ENCODE measurements at regions not wholly inside any gene's neighbourhood (a gene's known extent, or its start where the extent isn't known, plus 50 kb on each side); places are given as distances from the start of the nearest gene placed in this dataset.

- intact Hi-C loops (cut with DNase I; ENCODE audit: low total_unique reads), result no loop called here
Measured at GRCh38 chr7:152511736-152512135, 75.9 kb upstream of the KMT2C start.

DNA sequence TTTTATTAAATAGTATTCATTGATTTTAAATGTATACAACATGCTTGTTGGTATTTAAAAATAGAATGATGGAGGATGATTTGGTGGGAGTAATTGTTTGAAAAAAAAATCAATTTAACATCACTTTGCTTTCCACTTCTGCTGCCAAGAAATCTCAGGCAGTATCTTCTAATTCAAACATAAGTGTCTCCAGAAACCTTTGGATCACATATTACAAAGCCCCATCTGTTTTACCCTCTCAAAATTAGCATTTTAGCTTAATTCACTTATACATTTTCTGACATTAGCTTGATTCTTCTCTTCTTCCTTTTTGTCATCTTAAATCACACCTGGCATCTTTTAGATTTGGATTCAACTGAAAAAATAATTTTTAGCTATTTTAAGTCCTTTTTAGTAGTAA lies 72.9 kb upstream of the KMT2C start:
- H3K27me3 ChIP-seq, result no peaks in the 10 kb centered on the region
- intact Hi-C loops (cut with DNase I; ENCODE audit: low total_unique reads), result no loop called here
- TF ChIP-seq CTCF (IDR thresholded peaks at IDR 0.05) (no peak), POLR2A (IDR thresholded peaks at IDR 0.05) (no peak)

More at GRCh38 chr7:152511736-152512135, 75.9 kb upstream of the KMT2C start:
- H3K4me3 ChIP-seq, result no peak overlapping the region
- H3K27ac ChIP-seq, result no peak overlapping the region
- H3K36me3 ChIP-seq, result no peaks in the 10 kb centered on the region
- H3K4me1 ChIP-seq, result no peaks in the 10 kb centered on the region
- no peaks in the 10 kb centered on the region for H3K9me3 ChIP-seq
- no peak for TF ChIP-seq POLR2A (IDR thresholded peaks at IDR 0.05)
- no peak for TF ChIP-seq CTCF (IDR thresholded peaks at IDR 0.05)
- no peak for DNase-seq
- H3K27me3 ChIP-seq, result no peaks in the 10 kb centered on the region

GRCh38 chr7:152505606-152506005 lies 69.8 kb upstream of the KMT2C start:
- intact Hi-C loops (cut with DNase I; ENCODE audit: low total_unique reads), result no loop called here

More for the DNA sequence above, 72.9 kb upstream of the KMT2C start:
- DNase-seq, result no peak
- Histone ChIP-seq H3K36me3 (no peaks in the 10 kb centered on the region), H3K9me3 (no peaks in the 10 kb centered on the region), H3K4me1 (no peaks in the 10 kb centered on the region), H3K4me3 (no peak overlapping the region), H3K27ac (no peak overlapping the region)

GRCh38 chr7:152504816-152505215 lies 69.0 kb upstream of the KMT2C start:
- no peak for TF ChIP-seq POLR2A (IDR thresholded peaks at IDR 0.05)
- TF ChIP-seq CTCF (IDR thresholded peaks at IDR 0.05), result no peak
- no peak overlapping the region for H3K4me3 ChIP-seq
- no peak overlapping the region for H3K27ac ChIP-seq
- intact Hi-C loops (cut with DNase I; ENCODE audit: low total_unique reads), result no loop called here
- no peaks in the 10 kb centered on the region for H3K4me1 ChIP-seq
- no peak for DNase-seq
- no peaks in the 10 kb centered on the region for H3K27me3 ChIP-seq
- H3K9me3 ChIP-seq, result no peaks in the 10 kb centered on the region
- H3K36me3 ChIP-seq, result no peaks in the 10 kb centered on the region

More at GRCh38 chr7:152505606-152506005, 69.8 kb upstream of the KMT2C start:
- Histone ChIP-seq H3K27me3 (no peaks in the 10 kb centered on the region), H3K36me3 (no peaks in the 10 kb centered on the region), H3K9me3 (no peaks in the 10 kb centered on the region), H3K4me3 (no peak overlapping the region), H3K27ac (no peak overlapping the region), H3K4me1 (no peaks in the 10 kb centered on the region)
- TF ChIP-seq POLR2A (IDR thresholded peaks at IDR 0.05), result no peak
- no peak for TF ChIP-seq CTCF (IDR thresholded peaks at IDR 0.05)
- no peak for DNase-seq

GRCh38 chr7:152504367-152504766 lies 68.6 kb upstream of the KMT2C start:
- DNase-seq, result no peak
- H3K27ac ChIP-seq, result no peak overlapping the region
- H3K4me1 ChIP-seq, result no peaks in the 10 kb centered on the region
- TF ChIP-seq POLR2A (IDR thresholded peaks at IDR 0.05) (no peak), CTCF (IDR thresholded peaks at IDR 0.05) (no peak)
- H3K36me3 ChIP-seq, result no peaks in the 10 kb centered on the region
- H3K9me3 ChIP-seq, result no peaks in the 10 kb centered on the region
- H3K4me3 ChIP-seq, result no peak overlapping the region
- no peaks in the 10 kb centered on the region for H3K27me3 ChIP-seq
- intact Hi-C loops (cut with DNase I; ENCODE audit: low total_unique reads), result no loop called here

Data from uterus (tissue), 3 donors.